Muscle layer of colon (tissue), 2 donors: ENCODE measurements at regions not wholly inside any gene's neighbourhood (a gene's known extent, or its start where the extent isn't known, plus 50 kb on each side); places are given as distances from the start of the nearest gene placed in this dataset.

Experiments used
- H3K27ac ChIP-seq: one replicate; pipeline ENCODE4 v1.7.0; 2013; ENCODE audit warnings: low read depth, mild to moderate bottlenecking, low read length, moderate library complexity
- H3K27me3 ChIP-seq, 2 donors: one replicate each; pipeline ENCODE4 v1.7.0; 2013; ENCODE audit warnings: low read length in 2 of 2, mild to moderate bottlenecking in 2 of 2; ENCODE audit not compliant: insufficient read depth in 2 of 2, control insufficient read depth in 1 of 2
- H3K36me3 ChIP-seq: one replicate; pipeline ENCODE4 v1.7.0; 2013; ENCODE audit warnings: mild to moderate bottlenecking, low read length; ENCODE audit not compliant: insufficient read depth
- H3K4me1 ChIP-seq: one replicate; pipeline ENCODE4 v1.7.0; 2013; ENCODE audit warnings: mild to moderate bottlenecking, low read length; ENCODE audit not compliant: insufficient read depth
- H3K4me3 ChIP-seq, 2 donors: one replicate each; pipeline ENCODE4 v1.7.0; 2013; ENCODE audit warnings: low read length in 2 of 2, low read depth in 1 of 2, mild to moderate bottlenecking in 1 of 2, moderate library complexity in 1 of 2
- H3K9ac ChIP-seq: one replicate; pipeline ENCODE4 v1.7.0; 2013; ENCODE audit warnings: low read length
- H3K9me3 ChIP-seq: one replicate; pipeline ENCODE4 v1.7.0; 2013; ENCODE audit warnings: mild to moderate bottlenecking, low read length
- donor health status: abdominal sarcoma.
- donor health status: Adenocarcinoma of cecum.

GRCh38 chr2:144607891-144608521 is 88.1 kb upstream of the ZEB2 start:
- H3K9me3 ChIP-seq: no peaks in the 10 kb centered on the region
- no peak overlapping the region for H3K9ac ChIP-seq
- H3K27ac ChIP-seq: no peak overlapping the region
- H3K4me1 ChIP-seq: no peaks in the 10 kb centered on the region
- no peaks in the 10 kb centered on the region for H3K36me3 ChIP-seq
- no peak overlapping the region for H3K4me3 ChIP-seq
- H3K27me3 ChIP-seq: no peaks in the 10 kb centered on the region

- Histone ChIP-seq H3K9me3 (no peaks in the 10 kb centered on the region), H3K27me3 (no peaks in the 10 kb centered on the region), H3K36me3 (no peaks in the 10 kb centered on the region), H3K4me3 (no peak overlapping the region), H3K27ac (no peak overlapping the region), H3K4me1 (no peaks in the 10 kb centered on the region), H3K9ac (no peak overlapping the region)
These were observed 87.2 kb upstream of the ZEB2 start for GRCh38 chr2:144607099-144607498.

GRCh38 chr2:144606466-144607095 is 86.7 kb upstream of the ZEB2 start:
- Histone ChIP-seq H3K9me3 (no peaks in the 10 kb centered on the region), H3K9ac (no peak overlapping the region), H3K4me3 (no peak overlapping the region), H3K27ac (no peak overlapping the region), H3K36me3 (no peaks in the 10 kb centered on the region), H3K4me1 (no peaks in the 10 kb centered on the region), H3K27me3 (no peaks in the 10 kb centered on the region)

- Histone ChIP-seq H3K27me3 (no peaks in the 10 kb centered on the region), H3K36me3 (no peaks in the 10 kb centered on the region), H3K4me1 (no peaks in the 10 kb centered on the region), H3K9ac (no peak overlapping the region), H3K9me3 (no peaks in the 10 kb centered on the region), H3K4me3 (no peak overlapping the region), H3K27ac (no peak overlapping the region)
These were observed 85.4 kb upstream of the ZEB2 start for GRCh38 chr2:144605231-144605840.

GRCh38 chr2:144603334-144603733 is 83.4 kb upstream of the ZEB2 start:
- no peaks in the 10 kb centered on the region for H3K9me3 ChIP-seq
- no peaks in the 10 kb centered on the region for H3K27me3 ChIP-seq
- H3K4me3 ChIP-seq: no peak overlapping the region
- no peaks in the 10 kb centered on the region for H3K36me3 ChIP-seq
- no peak overlapping the region for H3K9ac ChIP-seq
- no peaks in the 10 kb centered on the region for H3K4me1 ChIP-seq
- H3K27ac ChIP-seq: no peak overlapping the region

GRCh38 chr2:144598906-144599305 is 79.0 kb upstream of the ZEB2 start:
- Histone ChIP-seq H3K27ac (no peak overlapping the region), H3K9ac (no peak overlapping the region), H3K36me3 (no peaks in the 10 kb centered on the region), H3K27me3 (no peaks in the 10 kb centered on the region), H3K4me3 (no peak overlapping the region), H3K4me1 (no peaks in the 10 kb centered on the region), H3K9me3 (no peaks in the 10 kb centered on the region)

- Histone ChIP-seq H3K4me1 (no peaks in the 10 kb centered on the region), H3K4me3 (no peak overlapping the region), H3K27ac (no peak overlapping the region), H3K36me3 (no peaks in the 10 kb centered on the region), H3K9me3 (no peaks in the 10 kb centered on the region), H3K27me3 (no peaks in the 10 kb centered on the region), H3K9ac (no peak overlapping the region)
These were observed 78.1 kb upstream of the ZEB2 start for GRCh38 chr2:144597894-144598593.

GRCh38 chr2:144597388-144597787 is 77.5 kb upstream of the ZEB2 start:
- H3K27ac ChIP-seq: no peak overlapping the region
- H3K9me3 ChIP-seq: no peaks in the 10 kb centered on the region
- H3K4me1 ChIP-seq: no peaks in the 10 kb centered on the region
- no peak overlapping the region for H3K4me3 ChIP-seq
- H3K9ac ChIP-seq: no peak overlapping the region
- H3K36me3 ChIP-seq: no peaks in the 10 kb centered on the region
- no peaks in the 10 kb centered on the region for H3K27me3 ChIP-seq

GRCh38 chr2:144596073-144596871 is 76.4 kb upstream of the ZEB2 start:
- no peak overlapping the region for H3K4me3 ChIP-seq
- no peak overlapping the region for H3K27ac ChIP-seq
- no peaks in the 10 kb centered on the region for H3K9me3 ChIP-seq
- H3K36me3 ChIP-seq: no peaks in the 10 kb centered on the region
- no peak overlapping the region for H3K9ac ChIP-seq
- no peaks in the 10 kb centered on the region for H3K4me1 ChIP-seq
- H3K27me3 ChIP-seq: no peaks in the 10 kb centered on the region

GRCh38 chr2:144595686-144596072 is 75.8 kb upstream of the ZEB2 start:
- Histone ChIP-seq H3K9ac (no peak overlapping the region), H3K27ac (no peak overlapping the region), H3K4me1 (no peaks in the 10 kb centered on the region), H3K36me3 (no peaks in the 10 kb centered on the region), H3K27me3 (no peaks in the 10 kb centered on the region), H3K4me3 (no peak overlapping the region), H3K9me3 (no peaks in the 10 kb centered on the region)

GRCh38 chr2:144595279-144595678 is 75.4 kb upstream of the ZEB2 start:
- no peaks in the 10 kb centered on the region for H3K27me3 ChIP-seq
- no peak overlapping the region for H3K4me3 ChIP-seq
- H3K9me3 ChIP-seq: no peaks in the 10 kb centered on the region
- no peak overlapping the region for H3K27ac ChIP-seq
- no peaks in the 10 kb centered on the region for H3K36me3 ChIP-seq
- H3K9ac ChIP-seq: no peak overlapping the region
- H3K4me1 ChIP-seq: no peaks in the 10 kb centered on the region
